ENCODE measurements at regions not wholly inside any gene's neighbourhood (a gene's known extent, or its start where the extent isn't known, plus 50 kb on each side); places are given as distances from the start of the nearest gene placed in this dataset.

- DNase-seq: no peak
Observed at GRCh38 chr12:58369576-58369975, 428.2 kb downstream of the ATP23 start.

GRCh38 chr12:58372298-58372697 is 430.9 kb downstream of the ATP23 start:
- no peak for DNase-seq

- DNase-seq: no peak
Observed at GRCh38 chr12:58378028-58378427, 436.7 kb downstream of the ATP23 start.

DNA sequence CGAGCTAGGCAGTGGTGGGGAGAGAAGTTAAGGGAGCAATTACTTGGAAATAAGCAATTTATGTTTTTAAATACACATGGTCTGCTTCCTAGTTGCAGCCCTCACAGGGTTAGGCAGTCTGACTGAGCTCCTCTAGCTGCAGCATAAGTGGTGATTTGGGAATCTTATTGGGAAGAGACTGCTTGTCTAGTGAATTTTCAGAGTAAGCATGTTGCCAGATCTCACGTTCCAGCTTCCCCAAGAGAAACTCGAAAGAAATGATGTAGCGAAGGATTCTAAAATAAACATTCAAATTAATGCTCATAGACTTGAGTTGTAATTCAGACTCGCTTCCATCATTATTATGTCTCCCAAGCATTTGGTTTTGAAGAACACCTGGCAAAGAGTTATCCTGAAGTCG is 440.2 kb downstream of the ATP23 start:
- no peak for DNase-seq

- DNase-seq: no peak
Observed at GRCh38 chr12:58384196-58384595, 442.8 kb downstream of the ATP23 start.

- DNase-seq: no peak
Observed at GRCh38 chr12:58386136-58386535, 444.8 kb downstream of the ATP23 start.

GRCh38 chr12:58387199-58387598 is 445.8 kb downstream of the ATP23 start:
- no peak for DNase-seq

DNA sequence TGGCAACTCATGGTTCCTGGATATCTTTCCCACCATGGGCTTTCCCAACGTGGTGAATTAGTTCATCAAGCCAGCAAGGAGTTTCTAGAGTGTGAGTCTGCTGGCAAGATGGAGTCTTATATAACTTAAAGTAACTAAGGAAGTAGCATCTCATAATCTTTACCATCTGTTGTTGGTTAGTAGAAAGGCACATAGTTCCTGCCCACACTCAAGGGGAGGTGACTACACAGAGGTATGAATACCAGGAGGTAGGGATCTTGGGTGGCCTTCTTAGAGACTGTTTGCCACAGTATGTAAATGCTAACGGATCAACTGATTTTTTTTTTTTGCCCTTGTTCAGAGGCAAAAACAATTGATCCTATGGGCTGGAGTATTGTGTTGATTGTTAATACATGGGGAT is 446.9 kb downstream of the ATP23 start:
- no peak for DNase-seq

DNA sequence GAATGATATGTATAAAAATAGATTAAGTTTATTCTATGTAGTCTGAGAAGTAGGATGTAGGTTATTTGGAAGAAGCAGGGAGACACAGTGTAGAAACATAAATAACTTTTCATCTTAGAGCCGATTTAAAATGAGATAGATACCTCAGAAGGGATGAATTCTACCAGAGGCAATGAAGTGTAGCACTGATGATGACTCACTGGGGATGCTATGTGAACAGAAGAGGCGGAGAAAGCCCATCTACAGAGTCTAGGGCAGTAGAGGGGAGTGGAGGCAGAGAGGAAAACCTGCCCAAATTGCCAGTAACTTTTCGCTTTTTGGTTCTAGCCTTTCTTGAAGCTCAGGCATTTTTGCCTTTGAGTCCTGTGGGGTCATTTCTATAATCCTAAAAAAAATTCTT is 451.8 kb downstream of the ATP23 start:
- DNase-seq: no peak

DNA sequence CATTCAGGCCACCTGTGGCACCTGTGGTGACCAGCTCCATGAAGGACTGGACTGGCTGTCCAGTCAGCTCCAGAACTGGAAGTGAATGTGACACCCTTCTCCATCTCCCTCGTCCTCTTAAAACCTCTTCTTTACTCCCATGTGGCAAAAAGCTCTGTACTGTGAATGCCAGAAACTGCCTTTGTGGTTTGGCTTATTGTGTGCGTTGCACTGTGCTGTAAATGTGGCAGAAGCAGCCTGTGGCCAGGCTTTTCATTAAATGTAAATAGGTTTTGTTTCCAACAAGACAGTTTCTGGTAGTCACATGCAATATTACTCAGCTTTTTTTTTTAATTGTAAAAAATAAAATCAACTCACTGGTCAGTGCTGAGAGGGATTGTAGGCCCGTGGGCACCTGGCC is 453.7 kb downstream of the ATP23 start:
- DNase-seq: no peak

- no peak for DNase-seq
Observed at GRCh38 chr12:58395470-58395869, 454.1 kb downstream of the ATP23 start.

DNA sequence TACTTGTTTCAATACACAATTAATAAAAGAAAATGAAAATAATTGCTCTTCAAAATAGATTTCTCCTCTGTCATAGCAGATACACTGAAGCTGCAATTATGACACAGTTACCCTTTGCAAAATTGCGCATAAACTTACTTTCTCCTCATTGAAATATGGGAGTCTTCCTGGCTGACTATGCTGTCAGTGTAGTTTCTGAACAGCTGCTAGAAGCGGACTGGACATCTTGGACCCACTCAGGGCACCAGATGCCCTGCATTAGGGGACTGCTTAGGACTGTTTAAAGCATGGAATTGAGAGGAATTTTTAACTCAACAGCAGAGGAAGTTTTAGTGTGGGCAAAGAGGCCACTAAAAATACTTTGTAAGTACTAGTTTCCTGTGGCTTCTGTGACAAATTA is 454.9 kb downstream of the ATP23 start:
- no peak for DNase-seq

GRCh38 chr12:58405363-58405762 is 464.0 kb downstream of the ATP23 start:
- DNase-seq: no peak

DNA sequence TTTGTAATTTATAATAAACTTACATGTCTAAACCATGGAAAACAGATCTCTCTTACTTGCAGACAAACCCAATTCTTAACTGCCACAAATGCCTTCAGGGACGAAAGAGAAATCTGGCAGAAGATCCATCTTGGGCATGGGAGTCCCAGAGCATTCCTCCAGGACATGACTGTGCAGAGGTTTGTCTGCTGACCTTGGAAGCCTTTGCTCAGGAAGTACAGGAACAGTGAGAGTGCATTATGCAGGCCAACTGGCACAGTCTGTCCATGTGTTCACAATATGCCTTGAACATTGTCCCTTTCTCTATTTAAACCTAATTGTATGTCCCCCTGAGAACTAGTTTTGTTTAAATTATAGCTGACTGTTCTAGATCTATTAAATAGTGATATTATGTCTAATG is 467.1 kb downstream of the ATP23 start:
- DNase-seq: no peak

DNA sequence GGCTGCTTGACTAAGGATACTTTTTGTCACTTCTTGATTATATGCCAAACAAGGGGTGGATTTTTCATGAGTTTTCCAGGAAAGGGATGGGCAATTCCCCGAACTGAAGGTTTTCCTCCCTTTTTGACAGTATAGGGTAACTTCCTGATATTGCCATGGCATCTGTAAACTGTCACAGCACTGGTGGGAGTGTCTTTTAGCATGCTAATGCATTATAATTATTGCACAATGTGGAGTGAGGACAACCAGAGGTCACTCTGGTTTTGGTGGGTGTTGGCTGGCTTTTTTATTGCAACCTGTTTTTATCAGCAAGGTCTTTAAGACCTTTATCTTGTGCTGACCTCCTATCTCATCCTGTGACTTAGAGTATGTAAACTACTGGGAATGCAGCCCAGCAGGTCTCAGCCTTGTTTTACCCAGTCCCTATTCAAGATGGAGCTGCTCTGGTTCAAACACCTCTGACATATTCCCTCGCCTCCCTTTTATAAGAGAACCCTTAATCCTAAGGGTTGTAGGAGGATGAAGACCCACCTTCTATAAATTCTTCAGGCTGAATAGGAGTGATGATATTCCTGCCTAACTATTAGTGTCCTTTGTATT is 471.2 kb downstream of the ATP23 start:
- no peak for DNase-seq

DNA sequence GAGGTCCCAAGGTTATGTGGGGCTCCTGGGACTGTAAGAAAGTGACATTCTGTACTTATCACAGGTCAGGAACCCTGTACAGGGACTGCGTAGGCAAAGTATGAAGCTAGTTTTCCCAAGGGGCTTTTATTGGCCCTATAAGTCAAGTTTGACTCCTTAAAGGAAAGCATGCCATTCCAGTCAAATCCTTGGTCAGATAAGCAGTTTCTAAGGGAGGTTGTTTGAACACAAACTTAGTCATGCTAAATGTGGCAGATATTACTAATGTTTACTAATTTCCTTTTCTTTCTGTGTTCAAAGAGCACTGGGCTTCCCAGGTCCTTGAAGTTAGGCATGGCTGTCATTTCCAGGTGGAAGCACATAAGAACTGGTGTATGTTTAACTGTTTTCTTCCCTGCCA is 472.4 kb downstream of the ATP23 start:
- DNase-seq: no peak

DNA sequence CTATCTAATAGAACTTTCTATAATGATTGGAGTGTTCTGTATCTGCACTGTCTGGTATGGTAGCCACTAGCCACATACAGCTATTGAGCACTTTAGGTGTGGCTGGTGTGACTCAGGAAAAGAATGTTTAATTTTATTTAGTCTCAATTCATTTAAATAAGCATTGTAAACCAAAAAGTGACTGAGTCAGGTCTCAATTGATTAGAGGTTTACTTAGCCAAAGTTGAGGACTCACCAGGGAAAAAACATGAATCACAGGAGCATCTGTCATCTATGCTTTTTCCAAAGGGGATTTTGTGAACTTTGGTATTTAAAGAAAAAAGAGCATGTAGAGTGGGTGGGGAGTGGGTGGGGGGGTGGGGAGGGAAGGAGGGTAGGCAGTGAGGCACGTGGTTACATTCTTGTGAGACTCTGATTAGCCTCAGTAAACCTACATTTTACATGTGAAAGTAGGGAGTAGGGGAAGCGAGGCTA is 473.1 kb downstream of the ATP23 start:
- no peak for DNase-seq

DNA sequence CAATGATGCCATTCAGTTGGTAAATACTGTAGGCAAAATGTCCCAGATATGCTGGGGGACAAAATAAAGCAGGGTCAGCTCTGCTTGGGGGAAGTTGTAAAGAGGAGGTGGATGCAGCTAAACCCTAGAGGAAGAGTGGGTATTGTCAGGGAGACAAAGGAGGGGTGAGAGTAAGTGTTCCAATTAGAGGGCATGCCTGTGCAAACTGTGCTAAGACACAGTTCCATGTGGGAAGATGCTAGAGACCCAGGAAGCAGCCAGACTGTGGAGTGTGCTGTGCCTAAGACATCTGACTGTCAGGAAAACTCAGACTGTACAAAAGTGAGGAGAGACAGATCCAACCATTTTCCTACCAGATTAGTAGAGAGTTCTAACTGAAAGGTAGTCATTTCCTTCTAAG is 474.3 kb downstream of the ATP23 start:
- no peak for DNase-seq

DNA sequence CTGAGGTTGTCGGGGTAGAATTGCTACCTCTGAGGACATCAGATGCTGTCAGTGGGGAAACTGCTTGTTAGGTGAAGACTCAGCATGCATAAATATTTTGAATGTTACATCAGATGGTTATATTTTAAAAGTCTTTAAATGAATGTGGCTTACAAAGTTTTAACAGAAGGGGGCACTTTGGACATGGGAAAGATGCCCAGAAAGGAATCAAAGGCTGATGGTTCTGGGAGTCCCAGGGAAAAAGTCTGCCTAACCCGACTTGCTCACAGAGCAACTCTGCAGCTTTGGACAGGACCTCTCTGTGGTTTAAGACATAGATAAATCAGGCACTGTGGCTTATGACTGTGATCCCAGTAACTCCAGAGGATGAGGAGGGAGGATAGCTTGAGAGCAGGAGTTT is 474.9 kb downstream of the ATP23 start:
- no peak for DNase-seq

DNA sequence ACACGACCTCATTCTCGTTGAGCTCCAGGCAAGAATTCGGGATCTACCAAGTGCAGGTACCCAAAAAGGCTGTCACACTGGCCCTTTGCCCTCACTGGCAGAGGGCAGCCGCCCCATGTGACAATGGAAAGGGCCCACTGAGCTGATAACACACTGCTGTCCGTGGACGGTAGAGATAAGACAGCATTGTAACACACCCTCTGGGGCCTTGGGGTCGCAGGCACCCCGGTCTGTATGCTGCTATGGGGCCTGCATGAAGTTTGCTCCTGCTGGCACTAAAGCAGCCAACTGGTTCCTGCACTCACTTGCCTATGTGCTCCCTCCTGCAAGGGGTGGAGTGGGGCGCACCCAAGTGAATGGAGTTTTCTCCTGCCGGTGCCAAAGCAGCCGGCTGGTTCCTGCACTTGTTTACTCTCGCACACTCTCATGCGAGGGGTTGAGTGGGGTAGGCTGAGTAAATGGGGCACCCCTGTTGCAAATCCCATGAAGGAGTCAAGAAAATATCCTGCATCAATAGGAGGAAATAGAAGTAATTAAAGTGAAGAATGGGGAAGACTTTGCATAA is 477.9 kb downstream of the ATP23 start:
- no peak for DNase-seq

DNA sequence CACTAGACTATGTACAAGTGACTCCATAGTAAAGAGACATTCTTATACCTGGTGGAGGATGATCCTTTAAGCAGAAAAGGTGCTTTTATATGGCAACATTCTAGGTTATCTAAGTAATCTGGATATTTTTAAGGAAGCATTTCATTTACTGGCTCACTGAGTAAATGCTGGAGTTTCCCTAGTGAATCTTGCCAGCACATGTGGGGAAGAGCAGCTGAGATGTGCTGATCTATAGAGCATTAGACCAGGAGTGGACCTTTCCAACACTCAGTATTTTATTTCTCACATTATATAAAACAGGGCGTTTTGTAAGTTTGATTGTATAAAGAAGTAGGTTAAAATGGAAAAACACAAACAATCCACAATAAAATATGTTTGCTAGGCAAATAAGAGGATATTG is 478.5 kb downstream of the ATP23 start:
- no peak for DNase-seq

GRCh38 chr12:58420503-58420902 is 479.1 kb downstream of the ATP23 start:
- no peak for DNase-seq

- DNase-seq: no peak
Observed at GRCh38 chr12:58421990-58422389, 480.6 kb downstream of the ATP23 start.

- DNase-seq: no peak
Observed at GRCh38 chr12:58424735-58425392, 483.5 kb downstream of the ATP23 start.

Measured in CD4-positive, alpha-beta T cell treated with Interleukin-17A for 4 hours (primary cell).